PC-9 (cell line): ENCODE measurements at regions not wholly inside any gene's neighbourhood (a gene's known extent, or its start where the extent isn't known, plus 50 kb on each side); places are given as distances from the start of the nearest gene placed in this dataset.

ENCODE experiments used
- EZH2 ChIP-seq: fragments of 200-600 bp; sonication (generic); IDR thresholded peaks from 2 replicates; pipeline ENCODE4 v1.8.0; 2017; ENCODE audit warnings: antibody characterized with exemption, low read depth
- TF ChIP-seq, protein P1 (sequence below): fragments of 200-600 bp; sonication (generic); conservative IDR thresholded peaks from 2 replicates; pipeline ENCODE4 v1.6.1; 2017; ENCODE audit warnings: mixed run types, antibody characterized with exemption, mild to moderate bottlenecking, moderate library complexity

DNA sequence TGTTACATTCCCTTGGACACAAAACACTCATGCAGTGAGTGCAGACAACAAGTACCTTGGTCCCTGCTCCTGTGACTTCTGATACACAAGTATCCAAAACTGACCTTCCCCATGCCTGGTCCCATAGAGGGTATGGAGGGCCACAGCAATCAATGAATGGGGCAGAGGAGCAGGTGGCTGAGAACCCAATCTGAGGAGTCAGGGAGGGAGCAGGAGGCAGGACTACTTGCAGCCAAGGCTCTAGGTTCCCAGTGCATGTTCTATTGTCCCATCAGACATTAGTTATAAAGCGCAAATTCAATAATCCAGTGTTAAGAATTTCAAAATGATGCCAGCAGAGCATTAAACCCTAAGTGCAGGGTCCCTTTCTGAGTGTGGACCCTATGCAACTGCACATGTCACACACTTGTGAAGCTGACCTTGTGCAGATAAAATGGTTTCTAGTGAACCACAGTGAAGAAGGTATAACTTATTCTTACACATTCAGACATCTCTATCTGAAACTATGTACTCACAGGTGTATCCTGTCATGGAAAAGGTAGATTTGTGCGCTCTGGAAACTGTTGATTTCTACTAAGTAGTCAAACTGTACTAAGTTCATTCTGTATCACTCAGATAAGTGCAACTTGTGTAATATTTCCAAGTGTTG lies 107.3 kb upstream of the ABI3BP start:
- TF ChIP-seq, protein P1, sequence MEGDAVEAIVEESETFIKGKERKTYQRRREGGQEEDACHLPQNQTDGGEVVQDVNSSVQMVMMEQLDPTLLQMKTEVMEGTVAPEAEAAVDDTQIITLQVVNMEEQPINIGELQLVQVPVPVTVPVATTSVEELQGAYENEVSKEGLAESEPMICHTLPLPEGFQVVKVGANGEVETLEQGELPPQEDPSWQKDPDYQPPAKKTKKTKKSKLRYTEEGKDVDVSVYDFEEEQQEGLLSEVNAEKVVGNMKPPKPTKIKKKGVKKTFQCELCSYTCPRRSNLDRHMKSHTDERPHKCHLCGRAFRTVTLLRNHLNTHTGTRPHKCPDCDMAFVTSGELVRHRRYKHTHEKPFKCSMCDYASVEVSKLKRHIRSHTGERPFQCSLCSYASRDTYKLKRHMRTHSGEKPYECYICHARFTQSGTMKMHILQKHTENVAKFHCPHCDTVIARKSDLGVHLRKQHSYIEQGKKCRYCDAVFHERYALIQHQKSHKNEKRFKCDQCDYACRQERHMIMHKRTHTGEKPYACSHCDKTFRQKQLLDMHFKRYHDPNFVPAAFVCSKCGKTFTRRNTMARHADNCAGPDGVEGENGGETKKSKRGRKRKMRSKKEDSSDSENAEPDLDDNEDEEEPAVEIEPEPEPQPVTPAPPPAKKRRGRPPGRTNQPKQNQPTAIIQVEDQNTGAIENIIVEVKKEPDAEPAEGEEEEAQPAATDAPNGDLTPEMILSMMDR, result no peak
- no peak for TF ChIP-seq EZH2
